Epithelial cell of esophagus (primary cell): ENCODE measurements at regions not wholly inside any gene's neighbourhood (a gene's known extent, or its start where the extent isn't known, plus 50 kb on each side); places are given as distances from the start of the nearest gene placed in this dataset.
A peak's percentile ranks its signal among the peaks of the same experiment; 100 is the strongest.

Experiments
- DNase-seq: peaks from one replicate; pipeline ENCODE4 v3.0.0; 2010; ENCODE audit warnings: low read depth
- H3K4me3 ChIP-seq: 2 replicates; pipeline ENCODE4 v1.5.1; 2011; ENCODE audit warnings: mild to moderate bottlenecking, low read length, control low read depth
- CTCF ChIP-seq: IDR thresholded peaks from 2 replicates; pipeline ENCODE4 v1.5.1; 2011; ENCODE audit warnings: low read depth, mild to moderate bottlenecking, low read length, control low read depth, inconsistent platforms; ENCODE audit not compliant: insufficient read depth; ENCODE audit errors: missing control alignments

DNA sequence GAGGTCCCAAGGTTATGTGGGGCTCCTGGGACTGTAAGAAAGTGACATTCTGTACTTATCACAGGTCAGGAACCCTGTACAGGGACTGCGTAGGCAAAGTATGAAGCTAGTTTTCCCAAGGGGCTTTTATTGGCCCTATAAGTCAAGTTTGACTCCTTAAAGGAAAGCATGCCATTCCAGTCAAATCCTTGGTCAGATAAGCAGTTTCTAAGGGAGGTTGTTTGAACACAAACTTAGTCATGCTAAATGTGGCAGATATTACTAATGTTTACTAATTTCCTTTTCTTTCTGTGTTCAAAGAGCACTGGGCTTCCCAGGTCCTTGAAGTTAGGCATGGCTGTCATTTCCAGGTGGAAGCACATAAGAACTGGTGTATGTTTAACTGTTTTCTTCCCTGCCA is 472.4 kb downstream of the ATP23 start:
- no peak for TF ChIP-seq CTCF
- no peak overlapping the region for H3K4me3 ChIP-seq
- DNase-seq = peak; percentile 86

- no peak overlapping the region for H3K4me3 ChIP-seq
- peak; percentile 65 for DNase-seq
- no peak for TF ChIP-seq CTCF
Observed at GRCh38 chr12:58414398-58414871, 473.1 kb downstream of the ATP23 start.

- H3K4me3 ChIP-seq = no peak overlapping the region
- TF ChIP-seq CTCF = no peak
- no peak for DNase-seq
Observed at GRCh38 chr12:58415716-58416115, 474.3 kb downstream of the ATP23 start.

- no peak overlapping the region for H3K4me3 ChIP-seq
- no peak for TF ChIP-seq CTCF
- DNase-seq = peak; percentile 21
Observed at GRCh38 chr12:58416236-58416635, 474.9 kb downstream of the ATP23 start.

GRCh38 chr12:58419196-58419760 is 477.9 kb downstream of the ATP23 start:
- H3K4me3 ChIP-seq = no peak overlapping the region
- TF ChIP-seq CTCF = peak; percentile 2
- DNase-seq = no peak

DNA sequence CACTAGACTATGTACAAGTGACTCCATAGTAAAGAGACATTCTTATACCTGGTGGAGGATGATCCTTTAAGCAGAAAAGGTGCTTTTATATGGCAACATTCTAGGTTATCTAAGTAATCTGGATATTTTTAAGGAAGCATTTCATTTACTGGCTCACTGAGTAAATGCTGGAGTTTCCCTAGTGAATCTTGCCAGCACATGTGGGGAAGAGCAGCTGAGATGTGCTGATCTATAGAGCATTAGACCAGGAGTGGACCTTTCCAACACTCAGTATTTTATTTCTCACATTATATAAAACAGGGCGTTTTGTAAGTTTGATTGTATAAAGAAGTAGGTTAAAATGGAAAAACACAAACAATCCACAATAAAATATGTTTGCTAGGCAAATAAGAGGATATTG is 478.5 kb downstream of the ATP23 start:
- no peak overlapping the region for H3K4me3 ChIP-seq
- peak; percentile 46 for DNase-seq
- no peak for TF ChIP-seq CTCF

DNA sequence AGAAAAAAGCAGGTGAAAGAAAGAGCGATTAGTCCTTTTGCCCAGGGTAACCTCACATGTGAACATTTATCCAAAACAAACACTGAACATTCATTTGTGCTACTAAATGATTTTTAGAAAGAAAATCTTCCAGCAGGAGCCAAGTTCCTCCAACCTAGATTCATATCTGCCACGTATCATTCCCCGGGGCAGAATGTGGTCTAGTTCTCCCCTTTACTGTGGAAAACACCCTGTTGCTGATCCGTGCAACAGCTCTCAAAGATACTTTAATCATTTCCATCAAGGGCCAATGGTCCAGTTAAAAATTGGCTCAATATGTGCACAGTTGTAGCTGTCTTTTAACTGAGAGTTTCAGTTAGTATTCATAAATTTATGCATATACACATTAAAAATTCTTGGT is 479.1 kb downstream of the ATP23 start:
- no peak overlapping the region for H3K4me3 ChIP-seq
- peak; percentile 65 for DNase-seq
- TF ChIP-seq CTCF = no peak
